GM12878 (cell line): ENCODE measurements at regions not wholly inside any gene's neighbourhood (a gene's known extent, or its start where the extent isn't known, plus 50 kb on each side); places are given as distances from the start of the nearest gene placed in this dataset.
A peak's percentile ranks its signal among the peaks of the same experiment; 100 is the strongest.

Experiments
- ATAC-seq: fragments of 200-7000 bp; cut with Tn5 transposase; 3 replicates; pipeline ENCODE4 v1.9.1; 2020; ENCODE audit warnings: mild to moderate bottlenecking, moderate library complexity
- BruUV-seq: library from RNA; stranded (reverse); fragments of 400-500 nt; replicated peaks from 2 replicates; lab custom pipeline; 2021; lab: Mats Ljungman, UMichigan
- CTCF ChIA-PET: fragments of 300-600 bp; sonication (Branson Sonifier 250); formaldehyde crosslinking; extraction: SDS; loops from one replicate; lab custom pipeline; 2021; ENCODE audit warnings: inconsistent platforms; lab: Yijun Ruan, JAX
- POLR2A ChIA-PET: fragments of 350-600 bp; formaldehyde crosslinking; extraction: SDS; loops from one replicate; lab custom pipeline; 2021; ENCODE audit warnings: inconsistent platforms; lab: Charles Lee
- RAD21 ChIA-PET: fragments of 300-600 bp; sonication (Branson Sonifier 250); formaldehyde crosslinking; loops from one replicate; lab custom pipeline; 2023; ENCODE audit warnings: antibody characterized with exemption; ENCODE audit not compliant: unreplicated experiment; lab: Charles Lee
- SMC1A ChIA-PET: fragments of 300-600 bp; sonication (Branson Sonifier 250); formaldehyde crosslinking; loops from one replicate; lab custom pipeline; 2023; ENCODE audit not compliant: unreplicated experiment, uncharacterized antibody; lab: Charles Lee
- DNase-seq: peaks from one replicate; pipeline ENCODE4 v3.0.0-alpha.2; 2011; ENCODE audit warnings: low read depth, low spot score
- FAIRE-seq: peaks from 3 replicates; lab custom pipeline; 2011; peaks lifted over from hg19 to GRCh38; lab: Jason Lieb, UNC
- H2AFZ ChIP-seq: 2 replicates; pipeline ENCODE4 v1.6.0; 2011; ENCODE audit warnings: low read depth, low read length, control low read depth; ENCODE audit not compliant: control insufficient read depth
- H3K27ac ChIP-seq: 2 replicates; pipeline ENCODE4 v1.5.1; 2011; ENCODE audit warnings: control low read depth; ENCODE audit not compliant: control insufficient read depth, insufficient read depth
- H3K27me3 ChIP-seq, 2 experiments: replicated peaks in 1 of 2; 2 replicates each; pipeline versions ENCODE4 v1.6.0 to v1.6.1; 2011; ENCODE audit warnings: low read length in 1 of 2; ENCODE audit not compliant: control insufficient read depth in 2 of 2, insufficient read depth in 2 of 2
- H3K36me3 ChIP-seq, 2 experiments: 2 replicates each; pipeline ENCODE4 v1.5.1; 2011; ENCODE audit warnings: low read length in 1 of 2; ENCODE audit not compliant: control insufficient read depth in 2 of 2, insufficient read depth in 2 of 2
- H3K4me1 ChIP-seq: 2 replicates; pipeline ENCODE4 v1.6.1; 2011; ENCODE audit warnings: mild to moderate bottlenecking, low read length, moderate library complexity, mixed read lengths; ENCODE audit not compliant: control insufficient read depth, insufficient read depth
- H3K4me2 ChIP-seq: 2 replicates; pipeline ENCODE4 v1.6.0; 2011; ENCODE audit warnings: control low read depth; ENCODE audit not compliant: control insufficient read depth, insufficient read depth
- H3K4me3 ChIP-seq: fragments of 200-600 bp; sonication (generic); 2 replicates; pipeline ENCODE4 v1.5.1; 2016
- H3K79me2 ChIP-seq: 2 replicates; pipeline ENCODE4 v1.6.0; 2011; ENCODE audit warnings: low read length; ENCODE audit not compliant: control insufficient read depth, insufficient read depth
- H3K9ac ChIP-seq: 2 replicates; pipeline ENCODE4 v1.8.0; 2011; ENCODE audit warnings: low read length, control low read depth, mixed read lengths; ENCODE audit not compliant: control insufficient read depth, insufficient read depth
- H3K9me3 ChIP-seq: replicated peaks from 3 replicates; pipeline ENCODE4 v1.5.1; 2011; ENCODE audit warnings: mild to moderate bottlenecking, low read length; ENCODE audit not compliant: control insufficient read depth, insufficient read depth
- H4K20me1 ChIP-seq: 2 replicates; pipeline ENCODE4 v1.6.0; 2011; ENCODE audit not compliant: control insufficient read depth, insufficient read depth
- ASH2L ChIP-seq: fragments of 300-600, 200-600 bp; sonication (generic); IDR thresholded peaks from 2 replicates; pipeline ENCODE4 v1.6.1; 2017; ENCODE audit warnings: low read depth, mild to moderate bottlenecking, borderline replicate concordance
- EGR1 ChIP-seq, 2 experiments: IDR thresholded peaks; 1 replicate in 1 of 2; 2 replicates in 1 of 2; pipeline ENCODE4 v1.6.1; 2011 to 2012; ENCODE audit warnings: low read depth in 2 of 2, low read length in 2 of 2, borderline replicate concordance in 1 of 2, mild to moderate bottlenecking in 1 of 2, moderate library complexity in 1 of 2
- EP300 ChIP-seq, 2 experiments: fragments of 150-350 bp in 1 of 2; IDR thresholded peaks; 2 replicates each; pipeline ENCODE4 v1.6.1; 2011 to 2012; ENCODE audit warnings: low read depth in 2 of 2, low read length in 2 of 2, borderline replicate concordance in 1 of 2, improper control_type of control experiment in 1 of 2, inconsistent platforms in 1 of 2; ENCODE audit not compliant: control insufficient read depth in 1 of 2
- ESRRA ChIP-seq: IDR thresholded peaks from 2 replicates; pipeline ENCODE4 v1.6.1; 2012; ENCODE audit warnings: mild to moderate bottlenecking, low read length, improper control_type of control experiment
- ETV6 ChIP-seq, 2 experiments: fragments of 450-650 bp in 1 of 2; IDR thresholded peaks in 1 of 2; conservative IDR thresholded peaks in 1 of 2; 2 replicates each; pipeline ENCODE4 v1.6.1; 2014; ENCODE audit warnings: antibody characterized with exemption in 1 of 2, borderline replicate concordance in 1 of 2, low read depth in 1 of 2, mild to moderate bottlenecking in 1 of 2, moderate library complexity in 1 of 2
- IKZF1 ChIP-seq: fragments of 450-650 bp; conservative IDR thresholded peaks from 2 replicates; pipeline ENCODE4 v1.6.1; 2017; ENCODE audit warnings: antibody characterized with exemption, mild to moderate bottlenecking
- RELB ChIP-seq: fragments of 450-650 bp; IDR thresholded peaks from 2 replicates; pipeline ENCODE4 v1.6.1; 2017; ENCODE audit warnings: low read depth, mild to moderate bottlenecking, moderate library complexity
- SP1 ChIP-seq: IDR thresholded peaks from one replicate; pipeline ENCODE4 v1.6.1; 2011; ENCODE audit warnings: low read depth, low read length
- STAT1 ChIP-seq: fragments of 450-650 bp; conservative IDR thresholded peaks from 2 replicates; pipeline ENCODE4 v1.6.1; 2014; ENCODE audit warnings: antibody characterized with exemption, mild to moderate bottlenecking
- SUZ12 ChIP-seq: fragments of 200-600 bp; sonication (generic); IDR thresholded peaks from one replicate; pipeline ENCODE4 v1.6.1; 2018; ENCODE audit warnings: antibody characterized with exemption, mild to moderate bottlenecking; ENCODE audit not compliant: unreplicated experiment
- TCF3 ChIP-seq: IDR thresholded peaks from 2 replicates; pipeline ENCODE4 v1.6.1; 2012; ENCODE audit warnings: low read depth, mild to moderate bottlenecking, low read length, borderline replicate concordance; ENCODE audit not compliant: insufficient read depth
- ZBED1 ChIP-seq: IDR thresholded peaks from 2 replicates; pipeline ENCODE4 v1.6.1; 2016; ENCODE audit warnings: borderline replicate concordance
- ZSCAN29 ChIP-seq: fragments of 450-650 bp; IDR thresholded peaks from 2 replicates; pipeline ENCODE4 v1.6.1; 2017; ENCODE audit warnings: mild to moderate bottlenecking, moderate library complexity
- WGBS: methylation state at CpG from one replicate; pipeline ENCODE4 v1.1.6; 2016; ENCODE audit warnings: low lambda C conversion rate; ENCODE audit not compliant: insufficient replicate concordance, insufficient coverage; ENCODE audit errors: missing lambda C conversion rate; 5-methylcytosine and 5-hydroxymethylcytosine counted together
- in situ Hi-C: fragments of 300-500 bp; cut with MboI; formaldehyde crosslinking; loops from 9 replicates; pipeline ENCODE4 v1.14.3; 2018; ENCODE audit warnings: mixed read lengths
- intact Hi-C: fragments of 100-400 bp; cut with micrococcal nuclease; formaldehyde crosslinking; loops from one replicate; pipeline ENCODE4 v1.14.2; 2022; ENCODE audit not compliant: unreplicated experiment
- TF ChIP-seq, protein P1 (sequence below): fragments of 450-650 bp; formaldehyde crosslinking; IDR thresholded peaks from 2 replicates; pipeline ENCODE4 v1.5.0; 2022; ENCODE audit warnings: mild to moderate bottlenecking, missing genetic modification characterization

DNA sequence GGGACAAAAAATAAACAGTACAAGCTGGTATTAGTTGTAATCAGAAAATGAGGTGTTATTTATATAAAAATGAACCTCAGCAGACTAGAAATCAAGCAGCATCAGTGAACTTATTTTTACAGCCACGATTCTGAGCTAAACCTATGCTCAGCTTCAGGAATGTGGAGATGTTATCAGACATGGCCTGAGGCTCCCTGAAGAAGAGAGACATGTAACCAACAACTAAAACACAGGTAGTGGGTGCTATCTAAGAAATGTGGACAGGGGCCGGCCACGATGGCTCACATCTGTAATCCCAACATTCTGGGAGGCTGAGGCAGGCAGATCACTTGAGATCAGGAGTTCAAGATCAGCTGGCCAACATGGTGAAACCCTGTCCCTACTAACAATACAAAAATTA lies 534.3 kb downstream of the VRK1 start:
- no peaks in the 10 kb centered on the region for H4K20me1 ChIP-seq
- H3K4me3 ChIP-seq = no peak overlapping the region
- no peaks in the 10 kb centered on the region for H3K79me2 ChIP-seq
- ATAC-seq = no peak
- no peak for TF ChIP-seq SP1
- TF ChIP-seq ZSCAN29 = no peak
- no peak for TF ChIP-seq ESRRA
- no peak for TF ChIP-seq ZBED1
- no peak for TF ChIP-seq EGR1 (IDR thresholded peaks at IDR 0.05; ENCODE audit: borderline replicate concordance in 1 of 2, low read depth in 2 of 2, low read length in 2 of 2)
- TF ChIP-seq SUZ12 = no peak
- no peak for TF ChIP-seq EP300 (IDR thresholded peaks at IDR 0.05; ENCODE audit: borderline replicate concordance in 1 of 2, control insufficient read depth in 1 of 2, low read depth in 2 of 2, low read length in 2 of 2)
- no peak for TF ChIP-seq ETV6 (conservative IDR thresholded peaks at IDR 0.05 in 1 of 2, IDR thresholded peaks at IDR 0.05 in 1 of 2; ENCODE audit: borderline replicate concordance in 1 of 2, low read depth in 1 of 2)
- TF ChIP-seq, protein P1, sequence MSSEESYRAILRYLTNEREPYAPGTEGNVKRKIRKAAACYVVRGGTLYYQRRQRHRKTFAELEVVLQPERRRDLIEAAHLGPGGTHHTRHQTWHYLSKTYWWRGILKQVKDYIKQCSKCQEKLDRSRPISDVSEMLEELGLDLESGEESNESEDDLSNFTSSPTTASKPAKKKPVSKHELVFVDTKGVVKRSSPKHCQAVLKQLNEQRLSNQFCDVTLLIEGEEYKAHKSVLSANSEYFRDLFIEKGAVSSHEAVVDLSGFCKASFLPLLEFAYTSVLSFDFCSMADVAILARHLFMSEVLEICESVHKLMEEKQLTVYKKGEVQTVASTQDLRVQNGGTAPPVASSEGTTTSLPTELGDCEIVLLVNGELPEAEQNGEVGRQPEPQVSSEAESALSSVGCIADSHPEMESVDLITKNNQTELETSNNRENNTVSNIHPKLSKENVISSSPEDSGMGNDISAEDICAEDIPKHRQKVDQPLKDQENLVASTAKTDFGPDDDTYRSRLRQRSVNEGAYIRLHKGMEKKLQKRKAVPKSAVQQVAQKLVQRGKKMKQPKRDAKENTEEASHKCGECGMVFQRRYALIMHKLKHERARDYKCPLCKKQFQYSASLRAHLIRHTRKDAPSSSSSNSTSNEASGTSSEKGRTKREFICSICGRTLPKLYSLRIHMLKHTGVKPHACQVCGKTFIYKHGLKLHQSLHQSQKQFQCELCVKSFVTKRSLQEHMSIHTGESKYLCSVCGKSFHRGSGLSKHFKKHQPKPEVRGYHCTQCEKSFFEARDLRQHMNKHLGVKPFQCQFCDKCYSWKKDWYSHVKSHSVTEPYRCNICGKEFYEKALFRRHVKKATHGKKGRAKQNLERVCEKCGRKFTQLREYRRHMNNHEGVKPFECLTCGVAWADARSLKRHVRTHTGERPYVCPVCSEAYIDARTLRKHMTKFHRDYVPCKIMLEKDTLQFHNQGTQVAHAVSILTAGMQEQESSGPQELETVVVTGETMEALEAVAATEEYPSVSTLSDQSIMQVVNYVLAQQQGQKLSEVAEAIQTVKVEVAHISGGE (CRISPR knock-in tag) = no peak
- TF ChIP-seq IKZF1 = no peak
- no peak for TF ChIP-seq TCF3
- TF ChIP-seq RELB = no peak
- TF ChIP-seq ASH2L = no peak
- no peak for TF ChIP-seq STAT1
- ChIA-PET POLR2A (interaction anchor here (0.7 to 1.0 kb wide), 3 partner anchors 13 to 37 kb away, joined by 3 to 4 read pairs (median 3); no protein-coding TSS in a partner anchor), CTCF (interaction anchor here (1.2 to 1.5 kb wide), 2 partner anchors 24 to 51 kb away, joined by 3 to 4 read pairs; no protein-coding TSS in a partner anchor), RAD21 (interaction anchor here (0.9 to 1.7 kb wide), 5 partner anchors 13 to 56 kb away, joined by 3 to 5 read pairs (median 4); no protein-coding TSS in a partner anchor), SMC1A (interaction anchor here (0.7 to 4.4 kb wide), 18 partner anchors 8 to 153 kb away, joined by 3 to 34 read pairs (median 4); no protein-coding TSS in a partner anchor)
- H2AFZ ChIP-seq = peak overlapping the region; percentile 42
- peaks cover 1% of the 10 kb centered on the region; the same call in 2 of the 3 replicates for H3K9me3 ChIP-seq
- 0 out of 2 replicates have a peak overlapping the region, but pooled peaks have one; percentile 71 for H3K4me2 ChIP-seq
- 57% methylated on average over 3 of the region's 3 CpGs for WGBS
- DNase-seq = no peak
- H3K9ac ChIP-seq = peak overlapping the region; percentile 30
- in situ Hi-C loops (no loop called here), intact Hi-C loops (no loop called here)
- FAIRE-seq = no peak
- no peaks in the 10 kb centered on the region for H3K27me3 ChIP-seq
- no peaks in the 10 kb centered on the region for H3K36me3 ChIP-seq
- no TSS peak for BruUV-seq
- peaks cover 18% of the 10 kb centered on the region for H3K4me1 ChIP-seq
- peak overlapping the region; percentile 88 for H3K27ac ChIP-seq
